ENCODE measurements at regions not wholly inside any gene's neighbourhood (a gene's known extent, or its start where the extent isn't known, plus 50 kb on each side); places are given as distances from the start of the nearest gene placed in this dataset.

DNA sequence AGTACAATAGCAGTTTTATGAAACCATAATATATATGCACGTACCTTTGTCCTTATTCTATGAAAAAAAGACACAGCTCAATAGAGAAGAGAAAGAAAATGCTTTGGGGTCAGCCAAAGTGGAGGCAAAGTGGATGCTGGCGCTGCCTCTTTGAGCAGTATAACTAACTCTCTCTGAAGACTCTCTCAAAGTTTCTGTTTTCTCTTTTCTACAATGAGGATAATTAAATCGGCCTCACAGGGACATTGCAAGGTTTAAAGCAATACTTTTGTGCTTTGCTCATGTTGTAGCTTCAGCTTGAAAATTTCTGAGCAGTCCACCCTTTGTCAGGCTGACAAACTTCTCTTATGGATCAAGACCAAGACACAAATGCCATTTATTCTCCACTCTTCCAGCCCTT lies 455.1 kb upstream of the MPDZ start:
- no peaks in the 10 kb centered on the region for H3K9me3 ChIP-seq (ENCODE audit: control insufficient read depth, insufficient read depth, low read depth, low read length)
- H3K9ac ChIP-seq (ENCODE audit: insufficient read depth, low read length), result no peak overlapping the region
- no peaks in the 10 kb centered on the region for H3K4me1 ChIP-seq (ENCODE audit: control insufficient read depth, extremely low read depth, insufficient read depth, low read length)
- no peak for DNase-seq (ENCODE audit: low read depth in 2 of 2)
- H3K27ac ChIP-seq (ENCODE audit: insufficient read depth, low read length), result no peak overlapping the region
- H4K20me1 ChIP-seq (ENCODE audit: control insufficient read depth, extremely low read depth, insufficient read depth, low read length), result no peaks in the 10 kb centered on the region
- no peak overlapping the region for H3K4me2 ChIP-seq (ENCODE audit: extremely low read depth, insufficient read depth, low read length)
- no peaks in the 10 kb centered on the region for H3K27me3 ChIP-seq (ENCODE audit: control insufficient read depth, insufficient read depth, low read length)
- no peaks in the 10 kb centered on the region for H3K36me3 ChIP-seq (ENCODE audit: control insufficient read depth, insufficient read depth, low read length)
- no peak overlapping the region for H3K4me3 ChIP-seq (replicated peaks in 1 of 4; ENCODE audit: control extremely low read depth in 1 of 4, insufficient read depth in 1 of 4, low read depth in 3 of 4, low read length in 4 of 4)
- no peak overlapping the region for H2AFZ ChIP-seq (ENCODE audit: low read length)
- no peaks in the 10 kb centered on the region for H3K79me2 ChIP-seq (ENCODE audit: control insufficient read depth, insufficient read depth, low read length)
- TF ChIP-seq EZH2 (IDR thresholded peaks at IDR 0.05; ENCODE audit: low read length, missing control alignments), result no peak
- no peak for TF ChIP-seq CTCF (conservative IDR thresholded peaks at IDR 0.05 in 1 of 2, IDR thresholded peaks at IDR 0.05 in 1 of 2; ENCODE audit: low read depth in 1 of 2, low read length in 2 of 2)

GRCh38 chr9:13732290-13732689 lies 452.8 kb upstream of the MPDZ start:
- no peak for TF ChIP-seq EZH2 (IDR thresholded peaks at IDR 0.05; ENCODE audit: low read length, missing control alignments)
- TF ChIP-seq CTCF (conservative IDR thresholded peaks at IDR 0.05 in 1 of 2, IDR thresholded peaks at IDR 0.05 in 1 of 2; ENCODE audit: low read depth in 1 of 2, low read length in 2 of 2), result no peak
- Histone ChIP-seq H2AFZ (ENCODE audit: low read length) (no peak overlapping the region), H3K36me3 (ENCODE audit: control insufficient read depth, insufficient read depth, low read length) (no peaks in the 10 kb centered on the region), H3K4me3 (replicated peaks in 1 of 4; ENCODE audit: control extremely low read depth in 1 of 4, insufficient read depth in 1 of 4, low read depth in 3 of 4, low read length in 4 of 4) (no peak overlapping the region), H3K9me3 (ENCODE audit: control insufficient read depth, insufficient read depth, low read depth, low read length) (no peaks in the 10 kb centered on the region), H3K9ac (ENCODE audit: insufficient read depth, low read length) (no peak overlapping the region), H4K20me1 (ENCODE audit: control insufficient read depth, extremely low read depth, insufficient read depth, low read length) (no peaks in the 10 kb centered on the region), H3K79me2 (ENCODE audit: control insufficient read depth, insufficient read depth, low read length) (no peaks in the 10 kb centered on the region), H3K4me2 (ENCODE audit: extremely low read depth, insufficient read depth, low read length) (no peak overlapping the region), H3K4me1 (ENCODE audit: control insufficient read depth, extremely low read depth, insufficient read depth, low read length) (no peaks in the 10 kb centered on the region), H3K27me3 (ENCODE audit: control insufficient read depth, insufficient read depth, low read length) (no peaks in the 10 kb centered on the region), H3K27ac (ENCODE audit: insufficient read depth, low read length) (no peak overlapping the region)
- no peak for DNase-seq (ENCODE audit: low read depth in 2 of 2)

- H3K27me3 ChIP-seq (ENCODE audit: control insufficient read depth, insufficient read depth, low read length), result no peaks in the 10 kb centered on the region
- no peak overlapping the region for H2AFZ ChIP-seq (ENCODE audit: low read length)
- no peaks in the 10 kb centered on the region for H3K79me2 ChIP-seq (ENCODE audit: control insufficient read depth, insufficient read depth, low read length)
- no peak overlapping the region for H3K4me2 ChIP-seq (ENCODE audit: extremely low read depth, insufficient read depth, low read length)
- H3K27ac ChIP-seq (ENCODE audit: insufficient read depth, low read length), result no peak overlapping the region
- DNase-seq (ENCODE audit: low read depth in 2 of 2), result no peak
- H3K9me3 ChIP-seq (ENCODE audit: control insufficient read depth, insufficient read depth, low read depth, low read length), result no peaks in the 10 kb centered on the region
- TF ChIP-seq CTCF (conservative IDR thresholded peaks at IDR 0.05 in 1 of 2, IDR thresholded peaks at IDR 0.05 in 1 of 2; ENCODE audit: low read depth in 1 of 2, low read length in 2 of 2) (no peak), EZH2 (IDR thresholded peaks at IDR 0.05; ENCODE audit: low read length, missing control alignments) (no peak)
- H3K4me3 ChIP-seq (replicated peaks in 1 of 4; ENCODE audit: control extremely low read depth in 1 of 4, insufficient read depth in 1 of 4, low read depth in 3 of 4, low read length in 4 of 4), result no peak overlapping the region
- H4K20me1 ChIP-seq (ENCODE audit: control insufficient read depth, extremely low read depth, insufficient read depth, low read length), result no peaks in the 10 kb centered on the region
- no peak overlapping the region for H3K9ac ChIP-seq (ENCODE audit: insufficient read depth, low read length)
- no peaks in the 10 kb centered on the region for H3K36me3 ChIP-seq (ENCODE audit: control insufficient read depth, insufficient read depth, low read length)
- no peaks in the 10 kb centered on the region for H3K4me1 ChIP-seq (ENCODE audit: control insufficient read depth, extremely low read depth, insufficient read depth, low read length)
Measured at GRCh38 chr9:13731637-13732036, 452.1 kb upstream of the MPDZ start.
